GM12878 (cell line): ENCODE measurements at regions not wholly inside any gene's neighbourhood (a gene's known extent, or its start where the extent isn't known, plus 50 kb on each side); places are given as distances from the start of the nearest gene placed in this dataset.

Experiments used
- BCLAF1 ChIP-seq: fragments of 450-650 bp; IDR thresholded peaks from 2 replicates; pipeline ENCODE4 v1.6.1; 2017; ENCODE audit warnings: antibody characterized with exemption, mild to moderate bottlenecking, moderate library complexity
- CTCF ChIP-seq, 3 experiments: IDR thresholded peaks in 2 of 3; conservative IDR thresholded peaks in 1 of 3; 2 replicates each; pipeline ENCODE4 v1.5.1; 2011; ENCODE audit warnings: low read depth in 3 of 3, low read length in 3 of 3, mild to moderate bottlenecking in 3 of 3, control low read depth in 2 of 3, moderate library complexity in 2 of 3, inconsistent platforms in 1 of 3, mixed read lengths in 1 of 3; ENCODE audit not compliant: control insufficient read depth in 2 of 3, insufficient read depth in 1 of 3; ENCODE audit errors: extremely low read depth in 1 of 3
- EZH2 ChIP-seq: IDR thresholded peaks from 2 replicates; pipeline ENCODE4 v1.6.1; 2012; ENCODE audit warnings: low read depth, mild to moderate bottlenecking, control low read depth, inconsistent platforms, low read length, borderline replicate concordance; ENCODE audit not compliant: control insufficient read depth
- MAX ChIP-seq: IDR thresholded peaks from 2 replicates; pipeline ENCODE4 v1.6.1; 2012; ENCODE audit warnings: low read depth, low read length, improper control_type of control experiment
- NFIC ChIP-seq: IDR thresholded peaks from 2 replicates; pipeline ENCODE4 v1.6.1; 2012; ENCODE audit warnings: low read depth, mild to moderate bottlenecking, inconsistent platforms, low read length, moderate library complexity
- POLR2AphosphoS5 ChIP-seq: IDR thresholded peaks from 2 replicates; pipeline ENCODE4 v1.6.1; 2011; ENCODE audit warnings: mild to moderate bottlenecking, low read length, inconsistent platforms
- RAD21 ChIP-seq: IDR thresholded peaks from 2 replicates; pipeline ENCODE4 v1.6.1; 2011; ENCODE audit warnings: mild to moderate bottlenecking, low read depth, low read length, moderate library complexity; ENCODE audit not compliant: insufficient read depth
- SRF ChIP-seq, 2 experiments: IDR thresholded peaks; 2 replicates each; pipeline ENCODE4 v1.6.1; 2011; ENCODE audit warnings: low read depth in 2 of 2, low read length in 2 of 2, mild to moderate bottlenecking in 1 of 2, moderate library complexity in 1 of 2
- TAF1 ChIP-seq: IDR thresholded peaks from 2 replicates; pipeline ENCODE4 v1.6.1; 2011; ENCODE audit warnings: mild to moderate bottlenecking, low read depth, low read length, borderline replicate concordance
- TBL1XR1 ChIP-seq: IDR thresholded peaks from 2 replicates; pipeline ENCODE4 v1.6.1; 2012; ENCODE audit warnings: low read depth, low read length, improper control_type of control experiment
- YY1 ChIP-seq: IDR thresholded peaks from 2 replicates; pipeline ENCODE4 v1.6.1; 2011; ENCODE audit warnings: low read depth, mild to moderate bottlenecking, low read length
- ZNF274 ChIP-seq: IDR thresholded peaks from one replicate; pipeline ENCODE4 v1.8.0; 2011; ENCODE audit not compliant: insufficient read length, insufficient read depth

- no peak for TF ChIP-seq CTCF (IDR thresholded peaks at IDR 0.05 in 2 of 3, conservative IDR thresholded peaks at IDR 0.05 in 1 of 3; ENCODE audit: control insufficient read depth in 2 of 3, extremely low read depth in 1 of 3, insufficient read depth in 1 of 3, low read depth in 3 of 3, low read length in 3 of 3)
- no peak for TF ChIP-seq TBL1XR1
- no peak for TF ChIP-seq NFIC
- no peak for TF ChIP-seq MAX
- TF ChIP-seq EZH2: no peak
- TF ChIP-seq BCLAF1: no peak
- no peak for TF ChIP-seq RAD21
- TF ChIP-seq YY1: no peak
- TF ChIP-seq SRF (IDR thresholded peaks at IDR 0.05; ENCODE audit: low read depth in 2 of 2, low read length in 2 of 2): no peak
- TF ChIP-seq ZNF274: no peak
- TF ChIP-seq POLR2AphosphoS5: no peak
- no peak for TF ChIP-seq TAF1
Observed at GRCh38 chr2:236949089-236949905, 136.4 kb upstream of the COPS8 start.
